Neural progenitor cell (in vitro differentiated cells): ENCODE measurements at regions not wholly inside any gene's neighbourhood (a gene's known extent, or its start where the extent isn't known, plus 50 kb on each side); places are given as distances from the start of the nearest gene placed in this dataset.

ENCODE experiments used
- EZH2 ChIP-seq: fragments of 200-600 bp; sonication (generic); IDR thresholded peaks from 2 replicates; pipeline ENCODE4 v1.6.1; 2017; ENCODE audit warnings: antibody characterized with exemption, mild to moderate bottlenecking, moderate library complexity
- EZH2phosphoT487 ChIP-seq: fragments of 200-600 bp; sonication (generic); IDR thresholded peaks from 2 replicates; pipeline ENCODE4 v1.6.1; 2017; ENCODE audit warnings: antibody characterized with exemption
- TF ChIP-seq, protein P1 (sequence below): fragments of 200-600 bp; sonication (generic); IDR thresholded peaks from 2 replicates; pipeline ENCODE4 v1.5.1; 2017; ENCODE audit warnings: antibody characterized with exemption, mild to moderate bottlenecking

DNA sequence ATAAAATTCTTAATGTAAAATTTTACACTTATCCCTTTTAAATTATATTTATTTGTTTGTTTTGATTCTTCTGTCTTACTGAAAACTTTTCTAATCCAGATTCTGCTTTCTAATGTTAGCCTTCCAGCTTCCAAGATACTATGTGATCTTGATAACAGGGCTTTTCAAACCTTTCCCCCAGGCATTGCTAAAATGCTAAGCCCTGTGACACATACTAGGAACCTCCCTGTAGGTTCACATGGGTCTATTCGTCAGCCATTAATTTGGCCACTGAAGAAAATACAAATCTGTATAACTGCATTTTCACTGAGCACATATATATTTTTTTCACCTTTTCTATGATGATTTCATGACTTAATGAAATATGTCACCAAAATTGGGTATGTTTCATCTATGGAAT is 92.8 kb upstream of the MAP4K3 start:
- TF ChIP-seq, protein P1, sequence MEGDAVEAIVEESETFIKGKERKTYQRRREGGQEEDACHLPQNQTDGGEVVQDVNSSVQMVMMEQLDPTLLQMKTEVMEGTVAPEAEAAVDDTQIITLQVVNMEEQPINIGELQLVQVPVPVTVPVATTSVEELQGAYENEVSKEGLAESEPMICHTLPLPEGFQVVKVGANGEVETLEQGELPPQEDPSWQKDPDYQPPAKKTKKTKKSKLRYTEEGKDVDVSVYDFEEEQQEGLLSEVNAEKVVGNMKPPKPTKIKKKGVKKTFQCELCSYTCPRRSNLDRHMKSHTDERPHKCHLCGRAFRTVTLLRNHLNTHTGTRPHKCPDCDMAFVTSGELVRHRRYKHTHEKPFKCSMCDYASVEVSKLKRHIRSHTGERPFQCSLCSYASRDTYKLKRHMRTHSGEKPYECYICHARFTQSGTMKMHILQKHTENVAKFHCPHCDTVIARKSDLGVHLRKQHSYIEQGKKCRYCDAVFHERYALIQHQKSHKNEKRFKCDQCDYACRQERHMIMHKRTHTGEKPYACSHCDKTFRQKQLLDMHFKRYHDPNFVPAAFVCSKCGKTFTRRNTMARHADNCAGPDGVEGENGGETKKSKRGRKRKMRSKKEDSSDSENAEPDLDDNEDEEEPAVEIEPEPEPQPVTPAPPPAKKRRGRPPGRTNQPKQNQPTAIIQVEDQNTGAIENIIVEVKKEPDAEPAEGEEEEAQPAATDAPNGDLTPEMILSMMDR = no peak
- TF ChIP-seq EZH2 (no peak), EZH2phosphoT487 (no peak)
